Fibroblast of lung (primary cell): ENCODE measurements at regions not wholly inside any gene's neighbourhood (a gene's known extent, or its start where the extent isn't known, plus 50 kb on each side); places are given as distances from the start of the nearest gene placed in this dataset.

Experiments
- DNase-seq, 2 donors: peaks; one replicate each; pipeline versions ENCODE4 v3.0.0 to v3.0.0-alpha.2; 2010; ENCODE audit warnings: low read depth in 2 of 2
- H2AFZ ChIP-seq: 2 replicates; pipeline ENCODE4 v1.5.1; 2012; ENCODE audit warnings: low read length, control low read depth, inconsistent platforms
- H3K27ac ChIP-seq: 2 replicates; pipeline ENCODE4 v1.5.1; 2011; ENCODE audit warnings: low read length, control low read depth; ENCODE audit not compliant: insufficient read depth
- H3K27me3 ChIP-seq: 2 replicates; pipeline ENCODE4 v1.5.1; 2011; ENCODE audit warnings: mild to moderate bottlenecking, low read length; ENCODE audit not compliant: control insufficient read depth, insufficient read depth
- H3K36me3 ChIP-seq: 2 replicates; pipeline ENCODE4 v1.5.1; 2011; ENCODE audit warnings: low read length; ENCODE audit not compliant: control insufficient read depth, insufficient read depth
- H3K4me1 ChIP-seq: 2 replicates; pipeline ENCODE4 v1.5.1; 2011; ENCODE audit warnings: low read length; ENCODE audit not compliant: control insufficient read depth, insufficient read depth; ENCODE audit errors: extremely low read depth
- H3K4me2 ChIP-seq: 2 replicates; pipeline ENCODE4 v1.5.1; 2011; ENCODE audit warnings: low read length, control low read depth; ENCODE audit not compliant: insufficient read depth; ENCODE audit errors: extremely low read depth
- H3K4me3 ChIP-seq, 4 experiments: fragments of 200-600 bp in 1 of 4; sonication (generic) in 1 of 4; replicated peaks in 1 of 4; 2 replicates each; pipeline ENCODE4 v1.5.1; 2011 to 2016; ENCODE audit warnings: low read length in 4 of 4, low read depth in 3 of 4, mild to moderate bottlenecking in 3 of 4, control low read depth in 2 of 4, inconsistent platforms in 1 of 4, mixed read lengths in 1 of 4; ENCODE audit not compliant: insufficient read depth in 1 of 4; ENCODE audit errors: control extremely low read depth in 1 of 4
- H3K79me2 ChIP-seq: 2 replicates; pipeline ENCODE4 v1.5.1; 2012; ENCODE audit warnings: mild to moderate bottlenecking, low read length, inconsistent platforms; ENCODE audit not compliant: control insufficient read depth, insufficient read depth
- H3K9ac ChIP-seq: 2 replicates; pipeline ENCODE4 v1.5.1; 2011; ENCODE audit warnings: mild to moderate bottlenecking, low read length, control low read depth; ENCODE audit not compliant: insufficient read depth
- H3K9me3 ChIP-seq: 2 replicates; pipeline ENCODE4 v1.5.1; 2012; ENCODE audit warnings: low read depth, low read length; ENCODE audit not compliant: control insufficient read depth, insufficient read depth
- H4K20me1 ChIP-seq: 2 replicates; pipeline ENCODE4 v1.5.1; 2011; ENCODE audit warnings: low read length; ENCODE audit not compliant: control insufficient read depth, insufficient read depth; ENCODE audit errors: extremely low read depth
- CTCF ChIP-seq, 2 donors: IDR thresholded peaks in 1 of 2; conservative IDR thresholded peaks in 1 of 2; 1 replicate in 1 of 2; 2 replicates in 1 of 2; pipeline ENCODE4 v1.5.1; 2011 to 2012; ENCODE audit warnings: low read length in 2 of 2, control low read depth in 1 of 2, inconsistent platforms in 1 of 2, low read depth in 1 of 2, mild to moderate bottlenecking in 1 of 2
- EZH2 ChIP-seq: IDR thresholded peaks from 2 replicates; pipeline ENCODE4 v1.5.1; 2012; ENCODE audit warnings: low read length, control low read depth, mild to moderate bottlenecking; ENCODE audit errors: missing control alignments

GRCh38 chr13:33891196-33891742 is 73.3 kb downstream of the RFC3 start:
- DNase-seq: no peak
- Histone ChIP-seq H3K4me1 (no peaks in the 10 kb centered on the region), H3K4me2 (no peak overlapping the region), H2AFZ (no peak overlapping the region), H3K27ac (no peak overlapping the region), H3K79me2 (no peaks in the 10 kb centered on the region), H3K4me3 (no peak overlapping the region), H4K20me1 (no peaks in the 10 kb centered on the region), H3K27me3 (no peaks in the 10 kb centered on the region), H3K36me3 (no peaks in the 10 kb centered on the region), H3K9me3 (no peaks in the 10 kb centered on the region), H3K9ac (no peak overlapping the region)
- TF ChIP-seq CTCF (conservative IDR thresholded peaks at IDR 0.05 in 1 of 2, IDR thresholded peaks at IDR 0.05 in 1 of 2; ENCODE audit: low read depth in 1 of 2, low read length in 2 of 2) (no peak), EZH2 (no peak)

- no peaks in the 10 kb centered on the region for H3K27me3 ChIP-seq
- H3K4me3 ChIP-seq: no peak overlapping the region
- H3K36me3 ChIP-seq: no peaks in the 10 kb centered on the region
- H3K9me3 ChIP-seq: no peaks in the 10 kb centered on the region
- no peak overlapping the region for H3K9ac ChIP-seq
- H2AFZ ChIP-seq: no peak overlapping the region
- no peaks in the 10 kb centered on the region for H4K20me1 ChIP-seq
- H3K4me2 ChIP-seq: no peak overlapping the region
- no peak for DNase-seq
- H3K79me2 ChIP-seq: no peaks in the 10 kb centered on the region
- H3K27ac ChIP-seq: no peak overlapping the region
- no peaks in the 10 kb centered on the region for H3K4me1 ChIP-seq
- no peak for TF ChIP-seq CTCF (conservative IDR thresholded peaks at IDR 0.05 in 1 of 2, IDR thresholded peaks at IDR 0.05 in 1 of 2; ENCODE audit: low read depth in 1 of 2, low read length in 2 of 2)
Measured at GRCh38 chr13:33893559-33893958, 75.6 kb downstream of the RFC3 start.

DNA sequence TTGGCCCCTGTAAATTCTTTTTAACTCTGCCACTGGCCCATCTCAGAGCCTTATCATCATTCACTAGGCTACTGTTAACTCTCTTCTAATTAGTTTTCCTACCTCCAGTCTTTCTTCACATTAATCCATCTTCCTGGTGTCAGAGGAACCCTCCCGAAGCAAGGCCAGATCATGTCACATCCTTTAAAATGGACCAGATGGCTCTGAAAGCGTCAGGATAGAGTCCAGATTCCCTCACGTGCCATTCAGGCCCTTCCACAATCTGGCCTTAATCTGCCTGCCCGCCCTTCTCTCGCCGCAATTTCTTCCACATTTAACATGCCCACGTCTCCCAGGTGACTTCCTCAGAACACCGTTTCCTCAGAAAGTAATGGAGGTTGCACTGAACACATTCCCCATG is 86.5 kb downstream of the RFC3 start:
- no peaks in the 10 kb centered on the region for H3K4me1 ChIP-seq
- no peaks in the 10 kb centered on the region for H3K27me3 ChIP-seq
- no peak overlapping the region for H3K4me3 ChIP-seq
- no peaks in the 10 kb centered on the region for H3K79me2 ChIP-seq
- H3K27ac ChIP-seq: no peak overlapping the region
- H3K36me3 ChIP-seq: no peaks in the 10 kb centered on the region
- H3K9me3 ChIP-seq: no peaks in the 10 kb centered on the region
- no peak overlapping the region for H3K9ac ChIP-seq
- TF ChIP-seq CTCF (conservative IDR thresholded peaks at IDR 0.05 in 1 of 2, IDR thresholded peaks at IDR 0.05 in 1 of 2; ENCODE audit: low read depth in 1 of 2, low read length in 2 of 2) (no peak), EZH2 (no peak)
- no peak overlapping the region for H2AFZ ChIP-seq
- no peaks in the 10 kb centered on the region for H4K20me1 ChIP-seq
- DNase-seq: no peak
- no peak overlapping the region for H3K4me2 ChIP-seq
